Hepatocyte (in vitro differentiated cells): ENCODE measurements at regions not wholly inside any gene's neighbourhood (a gene's known extent, or its start where the extent isn't known, plus 50 kb on each side); places are given as distances from the start of the nearest gene placed in this dataset.

Experiments
- DNase-seq: peaks from one replicate; pipeline ENCODE4 v3.0.0-alpha.2; 2016; ENCODE audit warnings: low spot score
- H2AFZ ChIP-seq: fragments of 200-600 bp; sonication (generic); 2 replicates; pipeline ENCODE4 v1.6.0; 2016; ENCODE audit warnings: antibody characterized with exemption, mild to moderate bottlenecking
- H3K27ac ChIP-seq: fragments of 200-600 bp; sonication (generic); 2 replicates; pipeline ENCODE4 v1.5.1; 2016; ENCODE audit warnings: mild to moderate bottlenecking
- H3K27me3 ChIP-seq: fragments of 200-600 bp; sonication (generic); 2 replicates; pipeline ENCODE4 v1.6.1; 2016
- H3K36me3 ChIP-seq: fragments of 200-600 bp; sonication (generic); replicated peaks from 2 replicates; pipeline ENCODE4 v1.5.1; 2016; ENCODE audit warnings: low read depth; ENCODE audit not compliant: insufficient read depth
- H3K4me1 ChIP-seq: fragments of 200-600 bp; sonication (generic); 2 replicates; pipeline ENCODE4 v1.5.1; 2016; ENCODE audit warnings: mild to moderate bottlenecking, moderate library complexity; ENCODE audit not compliant: insufficient read depth
- H3K4me2 ChIP-seq: fragments of 200-600 bp; sonication (generic); 2 replicates; pipeline ENCODE4 v1.6.0; 2016
- H3K4me3 ChIP-seq: fragments of 200-600 bp; sonication (generic); 2 replicates; pipeline ENCODE4 v1.5.1; 2016; ENCODE audit warnings: mild to moderate bottlenecking
- H3K79me2 ChIP-seq: fragments of 200-600 bp; sonication (generic); 2 replicates; pipeline ENCODE4 v1.6.0; 2017; ENCODE audit warnings: mild to moderate bottlenecking
- H3K9me2 ChIP-seq: fragments of 200-600 bp; sonication (generic); replicated peaks from 2 replicates; pipeline ENCODE4 v1.6.0; 2017; ENCODE audit warnings: mild to moderate bottlenecking; ENCODE audit not compliant: insufficient read depth
- H3K9me3 ChIP-seq: fragments of 200-600 bp; sonication (generic); 2 replicates; pipeline ENCODE4 v1.5.1; 2016; ENCODE audit warnings: low read depth, mild to moderate bottlenecking
- H4K20me1 ChIP-seq: fragments of 200-600 bp; sonication (generic); 2 replicates; pipeline ENCODE4 v1.6.0; 2016; ENCODE audit warnings: mild to moderate bottlenecking; ENCODE audit not compliant: insufficient read depth, poor library complexity, severe bottlenecking
- EZH2 ChIP-seq: fragments of 200-600 bp; sonication (generic); IDR thresholded peaks from 2 replicates; pipeline ENCODE4 v1.6.1; 2016; ENCODE audit warnings: antibody characterized with exemption, mild to moderate bottlenecking, borderline replicate concordance
- EZH2phosphoT487 ChIP-seq: fragments of 200-600 bp; sonication (generic); IDR thresholded peaks from one replicate; pipeline ENCODE4 v1.6.1; 2018; ENCODE audit warnings: antibody characterized with exemption, mild to moderate bottlenecking, low read depth, moderate library complexity; ENCODE audit not compliant: unreplicated experiment, severe bottlenecking
- WGBS: methylation state at CpG from one replicate; pipeline ENCODE4 v1.1.6; 2016; ENCODE audit warnings: low lambda C conversion rate; ENCODE audit errors: missing lambda C conversion rate; 5-methylcytosine and 5-hydroxymethylcytosine counted together
- TF ChIP-seq, protein P1 (sequence below): fragments of 200-600 bp; sonication (generic); IDR thresholded peaks from 2 replicates; pipeline ENCODE4 v1.5.1; 2016; ENCODE audit warnings: antibody characterized with exemption, mild to moderate bottlenecking; ENCODE audit not compliant: poor library complexity

DNA sequence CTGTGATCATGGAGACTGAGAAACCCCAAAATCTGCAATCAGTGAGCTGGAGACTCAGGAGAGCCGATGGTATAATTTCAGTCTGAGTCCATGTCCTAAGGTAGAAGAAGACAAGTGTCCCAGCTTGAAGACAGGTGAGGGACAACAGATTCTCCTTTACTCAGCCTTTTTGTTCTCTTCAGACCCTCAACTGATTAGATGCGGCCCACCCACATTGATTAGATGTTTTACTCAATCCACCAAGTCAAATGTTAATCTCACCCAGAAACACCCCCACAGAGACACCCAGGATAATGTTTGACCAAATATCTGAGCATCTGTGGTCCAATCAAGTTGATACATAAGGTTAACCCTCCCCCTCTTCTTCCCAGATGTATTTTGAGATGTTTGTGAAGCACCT, 131.2 kb downstream of the PFKFB3 start:
- Histone ChIP-seq H2AFZ (no peak overlapping the region), H3K79me2 (no peaks in the 10 kb centered on the region), H3K36me3 (no peaks in the 10 kb centered on the region), H3K4me1 (no peaks in the 10 kb centered on the region), H3K4me3 (no peak overlapping the region), H3K27me3 (no peaks in the 10 kb centered on the region), H3K9me3 (no peaks in the 10 kb centered on the region), H4K20me1 (no peaks in the 10 kb centered on the region), H3K4me2 (no peak overlapping the region), H3K9me2 (no peaks in the 10 kb centered on the region), H3K27ac (no peak overlapping the region)
- no peak for TF ChIP-seq EZH2phosphoT487
- TF ChIP-seq EZH2 = no peak
- TF ChIP-seq, protein P1, sequence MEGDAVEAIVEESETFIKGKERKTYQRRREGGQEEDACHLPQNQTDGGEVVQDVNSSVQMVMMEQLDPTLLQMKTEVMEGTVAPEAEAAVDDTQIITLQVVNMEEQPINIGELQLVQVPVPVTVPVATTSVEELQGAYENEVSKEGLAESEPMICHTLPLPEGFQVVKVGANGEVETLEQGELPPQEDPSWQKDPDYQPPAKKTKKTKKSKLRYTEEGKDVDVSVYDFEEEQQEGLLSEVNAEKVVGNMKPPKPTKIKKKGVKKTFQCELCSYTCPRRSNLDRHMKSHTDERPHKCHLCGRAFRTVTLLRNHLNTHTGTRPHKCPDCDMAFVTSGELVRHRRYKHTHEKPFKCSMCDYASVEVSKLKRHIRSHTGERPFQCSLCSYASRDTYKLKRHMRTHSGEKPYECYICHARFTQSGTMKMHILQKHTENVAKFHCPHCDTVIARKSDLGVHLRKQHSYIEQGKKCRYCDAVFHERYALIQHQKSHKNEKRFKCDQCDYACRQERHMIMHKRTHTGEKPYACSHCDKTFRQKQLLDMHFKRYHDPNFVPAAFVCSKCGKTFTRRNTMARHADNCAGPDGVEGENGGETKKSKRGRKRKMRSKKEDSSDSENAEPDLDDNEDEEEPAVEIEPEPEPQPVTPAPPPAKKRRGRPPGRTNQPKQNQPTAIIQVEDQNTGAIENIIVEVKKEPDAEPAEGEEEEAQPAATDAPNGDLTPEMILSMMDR = no peak
- 88% methylated on average over 2 of the region's 2 CpGs for WGBS
- DNase-seq = no peak

DNA sequence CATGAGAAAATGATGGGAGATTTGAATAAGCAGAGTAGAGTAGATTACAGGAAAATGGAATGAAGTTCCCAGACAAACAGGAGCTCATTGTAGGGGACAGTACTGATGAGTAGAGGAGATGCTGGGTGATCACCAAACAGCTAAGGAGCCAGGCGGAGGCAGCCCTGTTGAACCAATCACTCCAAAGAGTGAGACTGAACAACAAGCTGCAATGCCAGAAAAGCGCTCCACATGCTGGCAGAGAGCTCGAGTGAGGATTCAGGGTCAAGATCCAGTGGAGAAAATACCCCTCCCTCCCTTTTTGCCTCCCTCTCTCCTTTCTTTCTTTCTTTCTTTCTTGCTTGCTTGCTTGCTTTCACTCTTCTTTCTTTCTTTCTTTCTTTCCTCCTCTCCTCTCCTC, 133.3 kb downstream of the PFKFB3 start:
- H3K9me2 ChIP-seq = no peaks in the 10 kb centered on the region
- no peaks in the 10 kb centered on the region for H3K4me1 ChIP-seq
- H3K27ac ChIP-seq = no peak overlapping the region
- no peaks in the 10 kb centered on the region for H3K79me2 ChIP-seq
- H3K27me3 ChIP-seq = no peaks in the 10 kb centered on the region
- H3K4me3 ChIP-seq = no peak overlapping the region
- no peaks in the 10 kb centered on the region for H4K20me1 ChIP-seq
- no peak for DNase-seq
- H2AFZ ChIP-seq = no peak overlapping the region
- no peaks in the 10 kb centered on the region for H3K36me3 ChIP-seq
- TF ChIP-seq EZH2 (no peak), EZH2phosphoT487 (no peak)
- TF ChIP-seq, protein P1 = no peak
- WGBS = 89% methylated on average over 3 of the region's 3 CpGs
- no peaks in the 10 kb centered on the region for H3K9me3 ChIP-seq
- H3K4me2 ChIP-seq = no peak overlapping the region

DNA sequence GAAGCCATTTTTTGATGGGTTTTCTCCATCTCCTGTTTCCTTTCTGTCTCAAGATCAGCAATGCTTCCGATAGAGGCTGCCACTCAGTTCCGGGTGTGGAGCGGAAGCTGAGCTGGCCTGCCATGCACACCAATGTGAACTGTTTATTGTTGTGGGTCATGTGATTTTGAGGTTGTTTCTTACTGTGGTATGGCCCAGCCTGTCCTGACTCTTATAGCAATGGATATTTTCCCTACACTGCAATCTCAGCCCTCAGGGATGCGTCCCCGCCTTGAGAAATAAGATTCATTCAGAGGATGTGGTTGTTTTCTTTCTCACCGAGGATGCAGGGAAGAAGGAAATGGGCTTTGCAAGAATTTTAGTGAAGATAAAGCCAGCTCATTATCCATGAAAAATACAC, 134.7 kb downstream of the PFKFB3 start:
- H3K4me2 ChIP-seq = no peak overlapping the region
- TF ChIP-seq EZH2phosphoT487 = no peak
- no peak for TF ChIP-seq EZH2
- TF ChIP-seq, protein P1 = no peak
- no peaks in the 10 kb centered on the region for H4K20me1 ChIP-seq
- H3K27me3 ChIP-seq = no peaks in the 10 kb centered on the region
- H3K9me2 ChIP-seq = no peaks in the 10 kb centered on the region
- no peaks in the 10 kb centered on the region for H3K36me3 ChIP-seq
- H3K27ac ChIP-seq = no peak overlapping the region
- no peak overlapping the region for H3K4me3 ChIP-seq
- no peak for DNase-seq
- no peaks in the 10 kb centered on the region for H3K4me1 ChIP-seq
- no peaks in the 10 kb centered on the region for H3K9me3 ChIP-seq
- 87% methylated on average over 6 of the region's 6 CpGs for WGBS
- no peaks in the 10 kb centered on the region for H3K79me2 ChIP-seq
- no peak overlapping the region for H2AFZ ChIP-seq

DNA sequence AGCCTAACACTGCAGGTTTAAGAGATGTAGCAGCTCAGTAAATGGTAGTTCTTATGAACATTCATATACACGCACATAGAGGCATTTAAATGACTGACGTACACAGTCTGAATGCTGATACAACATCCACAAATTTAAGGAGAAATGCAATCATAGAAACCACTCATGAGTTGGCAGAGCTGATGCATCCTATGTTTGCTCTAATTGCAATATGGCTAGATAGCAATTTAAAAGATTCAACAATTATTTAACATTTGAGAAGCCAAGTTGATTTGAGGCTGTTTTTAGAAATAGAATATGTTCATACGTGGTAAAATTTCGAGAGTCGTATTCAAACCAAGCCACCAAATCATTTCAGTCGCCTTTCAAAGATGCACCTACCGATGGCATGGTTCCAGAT, 135.6 kb downstream of the PFKFB3 start:
- no peak overlapping the region for H2AFZ ChIP-seq
- 89% methylated on average over 7 of the region's 7 CpGs for whole genome bisulfite sequencing
- H3K9me3 ChIP-seq = no peaks in the 10 kb centered on the region
- no peaks in the 10 kb centered on the region for H3K36me3 ChIP-seq
- no peak overlapping the region for H3K27ac ChIP-seq
- H3K79me2 ChIP-seq = no peaks in the 10 kb centered on the region
- H4K20me1 ChIP-seq = no peaks in the 10 kb centered on the region
- no peak overlapping the region for H3K4me2 ChIP-seq
- no peaks in the 10 kb centered on the region for H3K27me3 ChIP-seq
- H3K4me3 ChIP-seq = no peak overlapping the region
- DNase-seq = no peak
- TF ChIP-seq EZH2 (no peak), EZH2phosphoT487 (no peak)
- TF ChIP-seq, protein P1 = no peak
- H3K9me2 ChIP-seq = no peaks in the 10 kb centered on the region
- no peaks in the 10 kb centered on the region for H3K4me1 ChIP-seq
